IMR-90 (cell line): ENCODE measurements at regions not wholly inside any gene's neighbourhood (a gene's known extent, or its start where the extent isn't known, plus 50 kb on each side); places are given as distances from the start of the nearest gene placed in this dataset.
A peak's percentile ranks its signal among the peaks of the same experiment; 100 is the strongest.

Experiments used
- ATAC-seq: fragments of 200-7000 bp; cut with Tn5 transposase; 2 replicates; pipeline ENCODE4 v1.9.1; 2020; ENCODE audit warnings: low read depth, mild to moderate bottlenecking, moderate library complexity
- BruUV-seq: library from RNA; stranded (reverse); fragments of 400-500 nt; replicated peaks from 2 replicates; lab custom pipeline; 2021; lab: Mats Ljungman, UMichigan
- CTCF ChIA-PET: fragments of 300-600 bp; formaldehyde crosslinking; extraction: SDS; loops from one replicate; lab custom pipeline; 2021; ENCODE audit warnings: antibody characterized with exemption; lab: Yijun Ruan, JAX
- POLR2A ChIA-PET: fragments of 300-600 bp; sonication (Branson Sonifier 250); formaldehyde crosslinking; loops from one replicate; lab custom pipeline; 2022; ENCODE audit warnings: antibody characterized with exemption; ENCODE audit not compliant: unreplicated experiment; lab: Charles Lee
- DNase-seq: peaks from one replicate; pipeline ENCODE4 v3.0.0; 2013
- H2AFZ ChIP-seq: replicated peaks from 2 replicates; pipeline ENCODE3; 2013; ENCODE audit warnings: low read length, mild to moderate bottlenecking; ENCODE audit not compliant: poor library complexity
- H2AK5ac ChIP-seq: 2 replicates; pipeline ENCODE4 v1.6.1; 2013; ENCODE audit warnings: low read depth, low read length, inconsistent platforms
- H2AK9ac ChIP-seq: replicated peaks from 2 replicates; pipeline ENCODE3; 2013; ENCODE audit warnings: mild to moderate bottlenecking, low read depth, low read length, moderate library complexity; ENCODE audit not compliant: poor library complexity
- H2BK120ac ChIP-seq: 2 replicates; pipeline ENCODE4 v1.6.1; 2013; ENCODE audit warnings: low read depth, low read length, inconsistent platforms
- H2BK15ac ChIP-seq: 3 replicates; pipeline ENCODE4 v1.6.1; 2013; ENCODE audit warnings: low read depth, low read length, inconsistent platforms
- H2BK20ac ChIP-seq: 2 replicates; pipeline ENCODE4 v1.6.1; 2013; ENCODE audit warnings: low read depth, mild to moderate bottlenecking, inconsistent platforms, low read length, moderate library complexity
- H2BK5ac ChIP-seq: 2 replicates; pipeline ENCODE4 v1.6.1; 2013; ENCODE audit warnings: mild to moderate bottlenecking, low read depth, low read length, inconsistent platforms; ENCODE audit not compliant: poor library complexity, severe bottlenecking
- H3K14ac ChIP-seq: replicated peaks from 2 replicates; pipeline ENCODE4 v1.6.1; 2013; ENCODE audit warnings: low read depth, low read length, inconsistent platforms
- H3K18ac ChIP-seq: 2 replicates; pipeline ENCODE4 v1.6.1; 2013; ENCODE audit warnings: low read depth, low read length, control low read depth
- H3K23ac ChIP-seq: 2 replicates; pipeline ENCODE4 v1.6.1; 2013; ENCODE audit warnings: low read depth, low read length, inconsistent platforms
- H3K27ac ChIP-seq: 2 replicates; pipeline ENCODE4 v1.5.1; 2013; ENCODE audit warnings: mild to moderate bottlenecking, control low read depth, low read length; ENCODE audit not compliant: insufficient read depth
- H3K27me3 ChIP-seq: 2 replicates; pipeline ENCODE4 v1.6.1; 2013; ENCODE audit warnings: low read length; ENCODE audit not compliant: control insufficient read depth, insufficient read depth
- H3K36me3 ChIP-seq: 2 replicates; pipeline ENCODE4 v1.6.1; 2013; ENCODE audit warnings: low read length, mixed read lengths; ENCODE audit not compliant: control insufficient read depth, insufficient read depth
- H3K4ac ChIP-seq: 2 replicates; pipeline ENCODE4 v1.6.1; 2013; ENCODE audit warnings: low read depth, low read length, inconsistent platforms
- H3K4me1 ChIP-seq: 2 replicates; pipeline ENCODE4 v1.6.1; 2013; ENCODE audit warnings: low read length, mixed read lengths; ENCODE audit not compliant: control insufficient read depth, insufficient read depth
- H3K4me2 ChIP-seq: 2 replicates; pipeline ENCODE4 v1.6.1; 2013; ENCODE audit warnings: low read depth, mild to moderate bottlenecking, control low read depth, low read length, moderate library complexity
- H3K4me3 ChIP-seq: 2 replicates; pipeline ENCODE4 v1.5.1; 2013; ENCODE audit warnings: low read depth, mild to moderate bottlenecking, control low read depth, low read length, moderate library complexity; ENCODE audit not compliant: insufficient read depth
- H3K56ac ChIP-seq: 2 replicates; pipeline ENCODE4 v1.6.1; 2013; ENCODE audit warnings: low read length, inconsistent platforms; ENCODE audit not compliant: insufficient read depth; ENCODE audit errors: extremely low read depth
- H3K79me1 ChIP-seq, 2 experiments: 2 replicates each; pipeline ENCODE4 v1.6.1; 2013; ENCODE audit warnings: low read length in 2 of 2, inconsistent platforms in 1 of 2, low read depth in 1 of 2
- H3K9ac ChIP-seq: 2 replicates; pipeline ENCODE4 v1.6.1; 2013; ENCODE audit warnings: low read depth, low read length, control low read depth
- H3K9me1 ChIP-seq: 2 replicates; pipeline ENCODE4 v1.6.1; 2013; ENCODE audit warnings: low read length, inconsistent platforms; ENCODE audit not compliant: insufficient read depth
- H3K9me3 ChIP-seq: 2 replicates; pipeline ENCODE4 v1.6.1; 2013; ENCODE audit warnings: low read length; ENCODE audit not compliant: control insufficient read depth, insufficient read depth
- H4K20me1 ChIP-seq: 2 replicates; pipeline ENCODE4 v1.6.1; 2013; ENCODE audit warnings: low read length, inconsistent platforms; ENCODE audit not compliant: insufficient read depth
- H4K5ac ChIP-seq: 2 replicates; pipeline ENCODE4 v1.6.1; 2013; ENCODE audit warnings: mild to moderate bottlenecking, low read depth, low read length, control low read depth
- H4K8ac ChIP-seq, 2 experiments: 2 replicates each; pipeline ENCODE4 v1.6.1; 2013; ENCODE audit warnings: low read depth in 2 of 2, low read length in 2 of 2, control low read depth in 1 of 2, inconsistent platforms in 1 of 2
- H4K91ac ChIP-seq: 2 replicates; pipeline ENCODE4 v1.6.1; 2013; ENCODE audit warnings: low read depth, low read length, inconsistent platforms; ENCODE audit not compliant: insufficient read depth
- CEBPB ChIP-seq: IDR thresholded peaks from 2 replicates; pipeline ENCODE4 v1.6.1; 2012; ENCODE audit warnings: low read depth, low read length, improper control_type of control experiment
- MXI1 ChIP-seq: IDR thresholded peaks from 2 replicates; pipeline ENCODE4 v1.6.1; 2012; ENCODE audit warnings: low read depth, mild to moderate bottlenecking, low read length, moderate library complexity, borderline replicate concordance
- RFX5 ChIP-seq: IDR thresholded peaks from 2 replicates; pipeline ENCODE4 v1.8.0; 2012; ENCODE audit warnings: low read depth, mild to moderate bottlenecking, low read length, moderate library complexity
- dilution Hi-C: fragments of 300-500 bp; cut with HindIII; formaldehyde crosslinking; loops from one replicate; pipeline ENCODE4 v1.14.3; 2018; ENCODE audit warnings: low sequenced_read_pairs; ENCODE audit not compliant: unreplicated experiment
- in situ Hi-C: fragments of 300-500 bp; cut with MboI; formaldehyde crosslinking; loops from 3 replicates; pipeline ENCODE4 v1.14.3; 2019; ENCODE audit warnings: low sequenced_read_pairs, inconsistent platforms, mixed read lengths
- intact Hi-C: fragments of 100-400 bp; cut with micrococcal nuclease; formaldehyde crosslinking; loops from 2 replicates; pipeline ENCODE4 v1.10.0; 2022
- TF ChIP-seq, protein P1 (sequence below): fragments of 150-350 bp; IDR thresholded peaks from 2 replicates; pipeline ENCODE4 v1.6.1; 2017; ENCODE audit warnings: mild to moderate bottlenecking, antibody characterized with exemption, low read length, low read depth

DNA sequence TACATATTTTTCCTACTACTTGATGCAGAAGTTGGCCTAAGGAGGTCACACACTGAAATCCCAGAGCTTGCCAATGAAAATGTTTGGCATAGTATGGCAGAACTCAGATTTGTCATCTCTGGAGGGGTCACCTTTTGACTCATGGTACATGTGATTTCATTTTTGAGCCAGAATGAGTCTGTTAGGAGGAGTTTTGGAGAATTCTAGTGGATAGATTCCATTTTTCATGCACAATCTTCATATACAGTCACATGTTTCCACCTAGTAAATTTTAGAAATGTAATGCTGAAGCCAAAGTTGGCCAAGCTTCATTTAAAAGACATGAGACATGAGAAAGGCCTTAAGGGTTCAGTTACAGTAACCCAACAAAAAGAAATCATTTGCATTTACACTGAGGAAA is 97.8 kb upstream of the IGSF10 start:
- ATAC-seq = no peak

More for the DNA sequence above, 97.8 kb upstream of the IGSF10 start:
- Histone ChIP-seq H2AFZ (no peak overlapping the region), H3K4me2 (no peak overlapping the region), H3K56ac (no peak overlapping the region), H3K27ac (no peak overlapping the region), H3K79me1 (no peaks in the 10 kb centered on the region), H3K14ac (no peak overlapping the region), H3K18ac (no peak overlapping the region), H3K9me3 (no peaks in the 10 kb centered on the region), H2BK5ac (no peak overlapping the region), H4K8ac (no peak overlapping the region), H3K36me3 (no peaks in the 10 kb centered on the region), H4K20me1 (no peaks in the 10 kb centered on the region), H2BK15ac (no peak overlapping the region), H3K9ac (no peak overlapping the region), H3K23ac (no peak overlapping the region), H4K91ac (no peak overlapping the region), H3K4ac (no peak overlapping the region), H3K4me1 (no peaks in the 10 kb centered on the region), H2BK120ac (no peak overlapping the region), H4K5ac (no peak overlapping the region), H3K9me1 (no peaks in the 10 kb centered on the region), H3K27me3 (peaks cover 2% of the 10 kb centered on the region; the same call in 1 of the 2 replicates), H2BK20ac (no peak overlapping the region), H2AK5ac (no peak overlapping the region), H3K4me3 (no peak overlapping the region), H2AK9ac (no peak overlapping the region)
- ChIA-PET POLR2A (no interaction called here), CTCF (no interaction called here)
- in situ Hi-C loops = no loop called here
- peak; percentile 27 for DNase-seq
- BruUV-seq = no TSS peak
- no peak for TF ChIP-seq RFX5
- TF ChIP-seq MXI1 = no peak
- TF ChIP-seq, protein P1, sequence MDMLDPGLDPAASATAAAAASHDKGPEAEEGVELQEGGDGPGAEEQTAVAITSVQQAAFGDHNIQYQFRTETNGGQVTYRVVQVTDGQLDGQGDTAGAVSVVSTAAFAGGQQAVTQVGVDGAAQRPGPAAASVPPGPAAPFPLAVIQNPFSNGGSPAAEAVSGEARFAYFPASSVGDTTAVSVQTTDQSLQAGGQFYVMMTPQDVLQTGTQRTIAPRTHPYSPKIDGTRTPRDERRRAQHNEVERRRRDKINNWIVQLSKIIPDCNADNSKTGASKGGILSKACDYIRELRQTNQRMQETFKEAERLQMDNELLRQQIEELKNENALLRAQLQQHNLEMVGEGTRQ = no peak
- TF ChIP-seq CEBPB = no peak
- dilution Hi-C loops = no loop called here
- intact Hi-C loops = no loop called here
